ENCODE measurements at regions not wholly inside any gene's neighbourhood (a gene's known extent, or its start where the extent isn't known, plus 50 kb on each side); places are given as distances from the start of the nearest gene placed in this dataset.

GRCh38 chr14:66383257-66383656, 102.9 kb upstream of the CCDC196 start:
- TF ChIP-seq CTCF (IDR thresholded peaks at IDR 0.05) (no peak), POLR2AphosphoS5 (IDR thresholded peaks at IDR 0.05) (no peak), POLR2A (IDR thresholded peaks at IDR 0.05) (no peak), EP300 (IDR thresholded peaks at IDR 0.05) (no peak)
